ENCODE measurements at regions not wholly inside any gene's neighbourhood (a gene's known extent, or its start where the extent isn't known, plus 50 kb on each side); places are given as distances from the start of the nearest gene placed in this dataset.
"Not testable (repeated sequence)": the region's sequence is repeated elsewhere in the genome, so short reads cannot be mapped to it uniquely, and the experiment has no call there.

GRCh38 chr1:213340593-213340992, 289.6 kb downstream of the RPS6KC1 start:
- no peak for TF ChIP-seq CTCF (IDR thresholded peaks at IDR 0.05; ENCODE audit: low read depth, low read length)
- TF ChIP-seq EZH2phosphoT487 (IDR thresholded peaks at IDR 0.05; ENCODE audit: low read depth) = no peak
- H3K27ac ChIP-seq (ENCODE audit: low read length) = no peak overlapping the region
- H2AFZ ChIP-seq (ENCODE audit: low read depth, low read length) = no peak overlapping the region
- H3K79me2 ChIP-seq (ENCODE audit: low read length) = no peaks in the 10 kb centered on the region
- H3K9ac ChIP-seq (ENCODE audit: low read length) = no peak overlapping the region
- H3K4me3 ChIP-seq (ENCODE audit: low read length) = no peak overlapping the region
- H3K4me2 ChIP-seq (ENCODE audit: low read length) = no peak overlapping the region
- H4K20me1 ChIP-seq (ENCODE audit: insufficient read depth, low read length) = no peaks in the 10 kb centered on the region
- no peaks in the 10 kb centered on the region for H3K36me3 ChIP-seq (replicated peaks; ENCODE audit: low read depth, low read length)
- H3K9me3 ChIP-seq (ENCODE audit: insufficient read depth, low read length) = no peaks in the 10 kb centered on the region
- no peaks in the 10 kb centered on the region for H3K4me1 ChIP-seq (ENCODE audit: low read length)
- no peaks in the 10 kb centered on the region for H3K27me3 ChIP-seq (ENCODE audit: low read depth, low read length)

GRCh38 chr1:213345621-213346020, 294.6 kb downstream of the RPS6KC1 start:
- no peaks in the 10 kb centered on the region for H3K9me3 ChIP-seq (ENCODE audit: insufficient read depth, low read length)
- no peak overlapping the region for H3K9ac ChIP-seq (ENCODE audit: low read length)
- no peaks in the 10 kb centered on the region for H4K20me1 ChIP-seq (ENCODE audit: insufficient read depth, low read length)
- no peak overlapping the region for H3K27ac ChIP-seq (ENCODE audit: low read length)
- 0 out of 2 replicates have a peak, but pooled peaks cover 4% of the 10 kb centered on the region for H3K27me3 ChIP-seq (ENCODE audit: low read depth, low read length)
- H2AFZ ChIP-seq (ENCODE audit: low read depth, low read length) = no peak overlapping the region
- no peak overlapping the region for H3K4me2 ChIP-seq (ENCODE audit: low read length)
- H3K4me3 ChIP-seq (ENCODE audit: low read length) = no peak overlapping the region
- H3K4me1 ChIP-seq (ENCODE audit: low read length) = no peaks in the 10 kb centered on the region
- TF ChIP-seq EZH2phosphoT487 (IDR thresholded peaks at IDR 0.05; ENCODE audit: low read depth) (no peak), CTCF (IDR thresholded peaks at IDR 0.05; ENCODE audit: low read depth, low read length) (no peak)
- no peaks in the 10 kb centered on the region for H3K36me3 ChIP-seq (replicated peaks; ENCODE audit: low read depth, low read length)
- H3K79me2 ChIP-seq (ENCODE audit: low read length) = no peaks in the 10 kb centered on the region

- Histone ChIP-seq H3K4me1 (ENCODE audit: low read length) (no peaks in the 10 kb centered on the region), H3K79me2 (ENCODE audit: low read length) (no peaks in the 10 kb centered on the region)
Observed at GRCh38 chr1:213357403-213357802, 306.4 kb downstream of the RPS6KC1 start.

GRCh38 chr1:213358368-213358767, 307.3 kb downstream of the RPS6KC1 start:
- H3K9me3 ChIP-seq (ENCODE audit: insufficient read depth, low read length); H4K20me1 ChIP-seq (ENCODE audit: insufficient read depth, low read length); H3K4me3 ChIP-seq (ENCODE audit: low read length); H3K4me1 ChIP-seq (ENCODE audit: low read length); H3K36me3 ChIP-seq (replicated peaks; ENCODE audit: low read depth, low read length); H2AFZ ChIP-seq (ENCODE audit: low read depth, low read length); H3K79me2 ChIP-seq (ENCODE audit: low read length); H3K27ac ChIP-seq (ENCODE audit: low read length); H3K9ac ChIP-seq (ENCODE audit: low read length); H3K4me2 ChIP-seq (ENCODE audit: low read length); H3K27me3 ChIP-seq (ENCODE audit: low read depth, low read length): not testable (repeated sequence)

More at GRCh38 chr1:213357403-213357802, 306.4 kb downstream of the RPS6KC1 start:
- Histone ChIP-seq H4K20me1 (ENCODE audit: insufficient read depth, low read length) (no peaks in the 10 kb centered on the region), H3K4me3 (ENCODE audit: low read length) (no peak overlapping the region), H3K4me2 (ENCODE audit: low read length) (no peak overlapping the region), H3K9ac (ENCODE audit: low read length) (no peak overlapping the region), H3K27ac (ENCODE audit: low read length) (no peak overlapping the region), H3K9me3 (ENCODE audit: insufficient read depth, low read length) (no peaks in the 10 kb centered on the region), H2AFZ (ENCODE audit: low read depth, low read length) (no peak overlapping the region), H3K36me3 (replicated peaks; ENCODE audit: low read depth, low read length) (no peaks in the 10 kb centered on the region), H3K27me3 (ENCODE audit: low read depth, low read length) (no peaks in the 10 kb centered on the region)
- TF ChIP-seq CTCF (IDR thresholded peaks at IDR 0.05; ENCODE audit: low read depth, low read length) = no peak
- TF ChIP-seq EZH2phosphoT487 (IDR thresholded peaks at IDR 0.05; ENCODE audit: low read depth) = no peak

- H3K36me3 ChIP-seq (replicated peaks; ENCODE audit: low read depth, low read length) = no peaks in the 10 kb centered on the region
- H2AFZ ChIP-seq (ENCODE audit: low read depth, low read length) = no peak overlapping the region
- H3K27ac ChIP-seq (ENCODE audit: low read length) = no peak overlapping the region
- no peak overlapping the region for H3K9ac ChIP-seq (ENCODE audit: low read length)
- no peaks in the 10 kb centered on the region for H3K27me3 ChIP-seq (ENCODE audit: low read depth, low read length)
- no peak overlapping the region for H3K4me2 ChIP-seq (ENCODE audit: low read length)
- no peaks in the 10 kb centered on the region for H3K79me2 ChIP-seq (ENCODE audit: low read length)
- H3K4me3 ChIP-seq (ENCODE audit: low read length) = no peak overlapping the region
- no peak for TF ChIP-seq CTCF (IDR thresholded peaks at IDR 0.05; ENCODE audit: low read depth, low read length)
- TF ChIP-seq EZH2phosphoT487 (IDR thresholded peaks at IDR 0.05; ENCODE audit: low read depth) = no peak
- peaks cover 13% of the 10 kb centered on the region for H3K4me1 ChIP-seq (ENCODE audit: low read length)
- no peaks in the 10 kb centered on the region for H4K20me1 ChIP-seq (ENCODE audit: insufficient read depth, low read length)
- H3K9me3 ChIP-seq (ENCODE audit: insufficient read depth, low read length) = no peaks in the 10 kb centered on the region
Observed at GRCh38 chr1:213362598-213362997, 311.6 kb downstream of the RPS6KC1 start.
